Liver (tissue), 8 donors: ENCODE measurements at regions not wholly inside any gene's neighbourhood (a gene's known extent, or its start where the extent isn't known, plus 50 kb on each side); places are given as distances from the start of the nearest gene placed in this dataset.
"Not testable (repeated sequence)": the region's sequence is repeated elsewhere in the genome, so short reads cannot be mapped to it uniquely, and the experiment has no call there.

Experiments
- DNase-seq: peaks from one replicate; pipeline ENCODE4 v3.0.0-alpha.2; 2017; ENCODE audit warnings: low spot score
- H3K27ac ChIP-seq, 2 donors: one replicate each; pipeline ENCODE4 v1.7.0; 2013; ENCODE audit warnings: inconsistent platforms in 2 of 2, low read length in 2 of 2, control low read depth in 1 of 2, low read depth in 1 of 2, mild to moderate bottlenecking in 1 of 2
- H3K27me3 ChIP-seq, 4 donors: one replicate each; pipeline versions ENCODE4 v1.6.1 to v1.7.0; 2013; ENCODE audit warnings: low read length in 3 of 4, inconsistent platforms in 1 of 4, mild to moderate bottlenecking in 1 of 4, moderate library complexity in 1 of 4; ENCODE audit not compliant: control insufficient read depth in 4 of 4, insufficient read depth in 4 of 4
- H3K36me3 ChIP-seq, 4 donors: one replicate each; pipeline versions ENCODE4 v1.6.1 to v1.7.0; 2013; ENCODE audit warnings: low read length in 3 of 4, mild to moderate bottlenecking in 3 of 4, low read depth in 1 of 4, moderate library complexity in 1 of 4; ENCODE audit not compliant: control insufficient read depth in 4 of 4, insufficient read depth in 3 of 4
- H3K4me1 ChIP-seq, 4 donors: one replicate each; pipeline versions ENCODE4 v1.6.1 to v1.7.0; 2013; ENCODE audit warnings: low read length in 3 of 4, mild to moderate bottlenecking in 3 of 4, moderate library complexity in 1 of 4; ENCODE audit not compliant: control insufficient read depth in 4 of 4, insufficient read depth in 4 of 4
- H3K4me3 ChIP-seq, 3 donors: one replicate each; pipeline versions ENCODE4 v1.6.1 to v1.7.0; 2013; ENCODE audit warnings: low read length in 3 of 3, control low read depth in 1 of 3, low read depth in 1 of 3, mild to moderate bottlenecking in 1 of 3
- H3K9ac ChIP-seq, 2 donors: one replicate each; pipeline ENCODE4 v1.7.0; 2013; ENCODE audit warnings: low read length in 2 of 2, mild to moderate bottlenecking in 2 of 2, moderate library complexity in 2 of 2, control low read depth in 1 of 2, low read depth in 1 of 2
- H3K9me3 ChIP-seq, 4 donors: one replicate each; pipeline versions ENCODE4 v1.6.1 to v1.7.0; 2013; ENCODE audit warnings: low read length in 3 of 4; ENCODE audit not compliant: control insufficient read depth in 4 of 4
- EGR1 ChIP-seq, 2 donors: IDR thresholded peaks; 2 replicates each; pipeline ENCODE4 v1.6.1; 2016 to 2018; ENCODE audit warnings: antibody characterized with exemption in 2 of 2, low read depth in 2 of 2
- FOXA1 ChIP-seq: IDR thresholded peaks from 2 replicates; pipeline ENCODE4 v1.6.1; 2016; ENCODE audit warnings: antibody characterized with exemption
- GABPA ChIP-seq, 2 donors: IDR thresholded peaks in 1 of 2; conservative IDR thresholded peaks in 1 of 2; 2 replicates each; pipeline ENCODE4 v1.6.1; 2016; ENCODE audit warnings: antibody characterized with exemption in 2 of 2, mild to moderate bottlenecking in 1 of 2, moderate library complexity in 1 of 2
- HNF4A ChIP-seq, 2 donors: conservative IDR thresholded peaks; 2 replicates each; pipeline ENCODE4 v1.6.1; 2016; ENCODE audit warnings: antibody characterized with exemption in 2 of 2, mild to moderate bottlenecking in 2 of 2
- HNF4G ChIP-seq: IDR thresholded peaks from 2 replicates; pipeline ENCODE4 v1.6.1; 2016; ENCODE audit warnings: antibody characterized with exemption
- JUND ChIP-seq, 2 donors: IDR thresholded peaks; 2 replicates each; pipeline ENCODE4 v1.6.1; 2016; ENCODE audit warnings: antibody characterized with exemption in 2 of 2
- RXRA ChIP-seq, 2 donors: IDR thresholded peaks; 2 replicates each; pipeline ENCODE4 v1.6.1; 2017 to 2018; ENCODE audit warnings: antibody characterized with exemption in 2 of 2, mild to moderate bottlenecking in 1 of 2
- TAF1 ChIP-seq: conservative IDR thresholded peaks from 2 replicates; pipeline ENCODE4 v1.6.1; 2016; ENCODE audit warnings: antibody characterized with exemption, mild to moderate bottlenecking
- YY1 ChIP-seq: IDR thresholded peaks from 2 replicates; pipeline ENCODE4 v1.6.1; 2016; ENCODE audit warnings: antibody characterized with exemption, mild to moderate bottlenecking
- WGBS: extraction: QIAGEN DNeasy Blood & Tissue Kit; methylation state at CpG from one replicate; pipeline ENCODE4 v1.1.7; 2013; 5-methylcytosine and 5-hydroxymethylcytosine counted together
- TF ChIP-seq, protein P1 (sequence below): IDR thresholded peaks from 2 replicates; pipeline ENCODE4 v1.6.1; 2016; ENCODE audit warnings: antibody characterized with exemption
- TF ChIP-seq, protein P2 (sequence below): IDR thresholded peaks from 2 replicates; pipeline ENCODE4 v1.6.1; 2016; ENCODE audit warnings: antibody characterized with exemption
- TF ChIP-seq, protein P3 (sequence below): fragments of 150-350 bp; IDR thresholded peaks from 2 replicates; pipeline ENCODE4 v1.5.1; 2017; ENCODE audit warnings: improper control_type of control experiment, low read depth, low read length; ENCODE audit not compliant: missing input control
- donor health status: healthy.
- donor health status: healthy.
- donor health status: healthy.
- donor health status: healthy.
- donor health status: healthy.

DNA sequence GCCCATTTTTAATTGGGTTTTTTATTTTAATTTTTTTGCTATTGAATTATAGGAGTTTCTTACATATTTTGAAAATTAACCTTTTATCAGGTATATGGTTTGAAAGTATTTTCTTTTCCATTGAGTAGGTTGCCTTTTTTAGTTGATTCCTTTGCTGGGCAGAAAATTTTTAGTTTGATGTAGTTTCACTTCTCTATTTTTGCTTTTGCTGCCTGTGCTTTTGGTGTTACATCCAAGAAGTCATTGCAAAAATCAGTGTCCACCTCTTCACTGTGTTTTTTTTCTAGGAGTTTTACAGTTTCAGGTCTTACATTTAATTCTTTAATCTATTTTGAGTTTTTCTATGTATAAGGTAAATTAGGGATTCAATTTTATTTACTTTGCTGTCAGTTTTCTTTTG lies 129.8 kb upstream of the FERD3L start (continued):
- TF ChIP-seq HNF4A (conservative IDR thresholded peaks at IDR 0.05) (no peak), JUND (IDR thresholded peaks at IDR 0.05) (no peak)
- TF ChIP-seq, protein P1, sequence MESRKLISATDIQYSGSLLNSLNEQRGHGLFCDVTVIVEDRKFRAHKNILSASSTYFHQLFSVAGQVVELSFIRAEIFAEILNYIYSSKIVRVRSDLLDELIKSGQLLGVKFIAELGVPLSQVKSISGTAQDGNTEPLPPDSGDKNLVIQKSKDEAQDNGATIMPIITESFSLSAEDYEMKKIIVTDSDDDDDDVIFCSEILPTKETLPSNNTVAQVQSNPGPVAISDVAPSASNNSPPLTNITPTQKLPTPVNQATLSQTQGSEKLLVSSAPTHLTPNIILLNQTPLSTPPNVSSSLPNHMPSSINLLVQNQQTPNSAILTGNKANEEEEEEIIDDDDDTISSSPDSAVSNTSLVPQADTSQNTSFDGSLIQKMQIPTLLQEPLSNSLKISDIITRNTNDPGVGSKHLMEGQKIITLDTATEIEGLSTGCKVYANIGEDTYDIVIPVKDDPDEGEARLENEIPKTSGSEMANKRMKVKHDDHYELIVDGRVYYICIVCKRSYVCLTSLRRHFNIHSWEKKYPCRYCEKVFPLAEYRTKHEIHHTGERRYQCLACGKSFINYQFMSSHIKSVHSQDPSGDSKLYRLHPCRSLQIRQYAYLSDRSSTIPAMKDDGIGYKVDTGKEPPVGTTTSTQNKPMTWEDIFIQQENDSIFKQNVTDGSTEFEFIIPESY = no peak

DNA sequence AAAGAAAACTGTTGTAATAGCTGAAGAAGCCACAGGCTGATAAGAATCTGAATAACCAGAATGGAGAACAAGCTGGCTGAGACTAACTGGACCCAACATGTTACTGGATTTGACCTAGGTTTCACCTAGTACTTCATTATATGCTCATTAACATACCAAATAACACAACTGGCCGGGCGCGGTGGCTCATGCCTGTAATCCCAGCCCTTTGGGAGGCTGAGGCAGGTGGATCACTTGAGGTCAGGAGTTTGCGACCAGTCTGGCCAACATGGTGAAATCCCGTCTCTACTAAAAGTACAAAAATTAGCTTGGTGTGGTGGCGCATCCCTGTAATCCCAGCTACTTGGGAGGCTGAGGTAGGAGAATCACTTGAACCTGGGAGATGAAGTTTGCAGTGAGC lies 127.1 kb upstream of the FERD3L start:
- not testable (repeated sequence) for H3K27ac ChIP-seq, H3K9ac ChIP-seq, H3K9me3 ChIP-seq, DNase-seq, H3K4me3 ChIP-seq, H3K27me3 ChIP-seq, H3K4me1 ChIP-seq, H3K36me3 ChIP-seq
- 90% methylated on average over 6 of the region's 6 CpGs for WGBS

DNA sequence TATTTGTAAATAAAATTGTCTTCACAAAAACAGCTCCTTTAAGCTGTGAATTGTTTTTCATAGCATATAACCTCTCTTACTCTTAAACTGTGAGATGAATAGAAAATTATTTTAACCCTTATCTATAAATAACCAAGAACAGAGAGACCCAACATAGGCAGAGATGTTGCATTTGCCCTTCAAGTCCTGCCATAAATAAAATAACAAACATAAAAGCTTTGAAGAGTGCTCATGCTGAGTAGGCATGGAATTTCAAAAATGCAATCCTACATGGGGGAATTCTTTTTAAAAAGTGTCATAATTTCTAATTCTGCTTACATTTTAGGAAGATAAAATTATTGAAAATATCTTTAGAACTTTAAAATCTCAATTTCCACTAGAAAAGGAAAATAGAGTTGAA lies 124.1 kb upstream of the FERD3L start:
- H3K9me3 ChIP-seq = no peaks in the 10 kb centered on the region
- no peak for DNase-seq

DNA sequence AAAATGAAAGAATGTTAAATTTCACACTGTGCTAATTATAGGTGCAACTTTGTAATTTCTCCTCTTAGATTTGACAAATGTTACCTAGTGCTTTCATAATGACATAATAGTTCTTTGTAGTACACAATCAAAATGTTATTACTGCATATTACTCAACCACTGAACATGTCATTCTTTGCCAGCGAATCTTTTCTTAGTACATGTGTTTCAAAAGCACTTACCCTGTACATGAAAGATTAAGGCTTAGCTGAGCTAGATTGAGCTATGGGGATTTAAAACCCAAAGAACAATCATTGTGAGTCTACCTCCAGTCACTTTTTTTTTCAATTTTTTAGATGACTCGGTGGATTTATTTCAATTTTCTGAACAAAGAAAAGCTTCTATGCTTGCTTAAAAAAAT lies 123.5 kb upstream of the FERD3L start:
- TF ChIP-seq FOXA1 = no peak
- TF ChIP-seq, protein P1 = no peak
- no peak for TF ChIP-seq RXRA (IDR thresholded peaks at IDR 0.05)
- no peak for TF ChIP-seq YY1
- TF ChIP-seq, protein P2, sequence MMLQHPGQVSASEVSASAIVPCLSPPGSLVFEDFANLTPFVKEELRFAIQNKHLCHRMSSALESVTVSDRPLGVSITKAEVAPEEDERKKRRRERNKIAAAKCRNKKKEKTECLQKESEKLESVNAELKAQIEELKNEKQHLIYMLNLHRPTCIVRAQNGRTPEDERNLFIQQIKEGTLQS = no peak
- TF ChIP-seq JUND (IDR thresholded peaks at IDR 0.05) = no peak
- TF ChIP-seq EGR1 (IDR thresholded peaks at IDR 0.05; ENCODE audit: low read depth in 2 of 2) = no peak
- TF ChIP-seq, protein P3, sequence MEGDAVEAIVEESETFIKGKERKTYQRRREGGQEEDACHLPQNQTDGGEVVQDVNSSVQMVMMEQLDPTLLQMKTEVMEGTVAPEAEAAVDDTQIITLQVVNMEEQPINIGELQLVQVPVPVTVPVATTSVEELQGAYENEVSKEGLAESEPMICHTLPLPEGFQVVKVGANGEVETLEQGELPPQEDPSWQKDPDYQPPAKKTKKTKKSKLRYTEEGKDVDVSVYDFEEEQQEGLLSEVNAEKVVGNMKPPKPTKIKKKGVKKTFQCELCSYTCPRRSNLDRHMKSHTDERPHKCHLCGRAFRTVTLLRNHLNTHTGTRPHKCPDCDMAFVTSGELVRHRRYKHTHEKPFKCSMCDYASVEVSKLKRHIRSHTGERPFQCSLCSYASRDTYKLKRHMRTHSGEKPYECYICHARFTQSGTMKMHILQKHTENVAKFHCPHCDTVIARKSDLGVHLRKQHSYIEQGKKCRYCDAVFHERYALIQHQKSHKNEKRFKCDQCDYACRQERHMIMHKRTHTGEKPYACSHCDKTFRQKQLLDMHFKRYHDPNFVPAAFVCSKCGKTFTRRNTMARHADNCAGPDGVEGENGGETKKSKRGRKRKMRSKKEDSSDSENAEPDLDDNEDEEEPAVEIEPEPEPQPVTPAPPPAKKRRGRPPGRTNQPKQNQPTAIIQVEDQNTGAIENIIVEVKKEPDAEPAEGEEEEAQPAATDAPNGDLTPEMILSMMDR = no peak
- TF ChIP-seq HNF4G = no peak
- no peak for TF ChIP-seq HNF4A (conservative IDR thresholded peaks at IDR 0.05)
- no peaks in the 10 kb centered on the region for H3K36me3 ChIP-seq
- H3K4me1 ChIP-seq = no peaks in the 10 kb centered on the region
- WGBS = 65% methylated on average over 2 of the region's 2 CpGs
- no peaks in the 10 kb centered on the region for H3K27me3 ChIP-seq
- no peak overlapping the region for H3K27ac ChIP-seq
- no peak overlapping the region for H3K4me3 ChIP-seq
- no peak for DNase-seq
- H3K9me3 ChIP-seq = no peaks in the 10 kb centered on the region
- H3K9ac ChIP-seq = no peak overlapping the region

More for the DNA sequence above, 124.1 kb upstream of the FERD3L start:
- Histone ChIP-seq H3K27ac (no peak overlapping the region), H3K36me3 (no peaks in the 10 kb centered on the region), H3K9ac (no peak overlapping the region), H3K4me1 (no peaks in the 10 kb centered on the region), H3K4me3 (no peak overlapping the region), H3K27me3 (no peaks in the 10 kb centered on the region)
- no peak for TF ChIP-seq YY1
- no peak for TF ChIP-seq EGR1 (IDR thresholded peaks at IDR 0.05; ENCODE audit: low read depth in 2 of 2)
- no peak for TF ChIP-seq TAF1
- TF ChIP-seq GABPA (IDR thresholded peaks at IDR 0.05 in 1 of 2, conservative IDR thresholded peaks at IDR 0.05 in 1 of 2) = no peak
- TF ChIP-seq, protein P2 = no peak
